Activated CD4-positive, CD25-positive, alpha-beta regulatory T cell (primary cell): ENCODE measurements at regions not wholly inside any gene's neighbourhood (a gene's known extent, or its start where the extent isn't known, plus 50 kb on each side); places are given as distances from the start of the nearest gene placed in this dataset.
"Not testable (repeated sequence)": the region's sequence is repeated elsewhere in the genome, so short reads cannot be mapped to it uniquely, and the experiment has no call there.

Experiments used
- DNase-seq, 4 experiments: peaks; one replicate each; lab custom pipeline; 2025; lab: John Stamatoyannopoulos, UW

DNA sequence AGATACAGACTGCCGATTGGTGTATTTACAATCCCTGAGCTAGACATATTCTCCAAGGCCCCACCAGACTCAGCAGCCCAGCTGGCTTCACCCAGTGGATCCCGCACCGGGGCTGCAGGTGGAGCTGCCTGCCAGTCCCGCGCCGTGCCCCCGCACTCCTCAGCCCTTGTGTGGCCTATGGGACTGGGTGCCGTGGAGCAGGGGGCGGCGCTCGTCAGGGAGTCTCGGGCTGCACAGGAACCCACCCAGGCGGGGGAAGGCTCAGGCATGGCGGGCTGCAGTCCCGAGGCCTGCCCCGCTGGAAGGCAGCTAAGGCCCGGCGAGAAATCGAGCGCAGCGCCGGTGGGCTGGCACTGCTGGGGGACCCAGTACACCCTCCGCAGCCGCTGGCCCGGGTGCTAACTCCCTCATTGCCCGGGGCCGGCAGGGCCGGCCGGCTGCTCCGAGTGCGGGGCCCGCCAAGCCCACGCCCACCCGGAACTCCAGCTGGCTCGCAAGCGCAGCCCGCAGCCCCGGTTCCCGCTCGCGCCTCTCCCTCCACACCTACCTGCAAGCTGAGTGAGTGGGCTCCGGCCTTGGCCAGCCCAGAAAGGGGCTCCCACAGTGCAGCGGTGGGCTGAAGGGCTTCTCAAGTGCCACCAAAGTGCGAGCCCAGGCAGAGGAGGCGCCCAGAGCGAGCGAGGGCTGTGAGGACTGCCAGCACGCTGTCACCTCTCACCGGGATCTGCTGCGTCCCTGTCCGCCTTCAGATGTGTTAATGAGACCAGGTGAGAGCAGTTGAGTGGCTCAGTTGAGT lies 137.8 kb upstream of the LCORL start:
- not testable (repeated sequence) for DNase-seq

DNA sequence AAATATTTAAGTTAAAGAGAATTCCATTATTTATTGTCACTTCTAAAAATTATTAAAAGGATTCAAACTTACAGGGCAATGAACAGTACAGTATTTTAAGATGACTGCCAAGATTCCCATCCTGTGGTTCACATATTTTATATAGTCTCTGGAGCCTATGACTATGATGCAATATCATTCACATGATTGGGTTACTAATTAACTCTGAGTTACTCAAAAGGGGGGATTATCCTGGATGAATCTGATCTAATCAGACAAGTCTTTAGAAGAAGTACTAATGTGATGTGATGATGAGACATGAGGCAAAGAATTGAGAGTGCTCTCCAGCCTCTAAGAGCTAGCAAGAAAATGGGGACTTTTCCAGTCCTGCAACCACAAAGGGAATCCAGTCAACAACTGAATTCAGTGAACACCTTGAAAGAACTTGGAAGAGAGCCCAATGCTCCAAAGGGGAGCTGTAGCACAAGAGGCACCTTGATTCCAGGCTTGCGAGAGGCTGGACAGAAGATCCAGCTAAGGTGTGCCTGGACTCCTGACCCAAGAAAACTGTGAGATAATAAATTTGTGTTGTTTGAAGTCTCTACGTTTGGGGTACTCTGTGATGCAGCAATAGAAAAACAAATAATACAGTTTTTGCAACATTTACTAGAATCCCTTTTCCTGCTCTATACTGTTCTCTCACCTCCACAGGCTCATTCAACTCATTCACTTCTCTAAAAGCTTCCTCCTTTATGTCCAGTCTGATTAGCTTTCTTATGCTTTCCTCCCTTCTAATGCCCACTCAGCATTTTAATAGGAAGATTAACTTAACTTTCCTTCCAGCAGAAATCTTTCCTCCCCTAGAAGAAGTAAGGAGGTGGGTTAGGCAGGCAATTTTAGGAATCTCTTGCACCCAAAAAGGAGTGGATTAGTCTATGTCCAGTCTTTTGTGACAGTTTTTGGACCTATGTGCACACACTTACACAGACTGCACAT lies 133.8 kb upstream of the LCORL start:
- no peak for DNase-seq

DNA sequence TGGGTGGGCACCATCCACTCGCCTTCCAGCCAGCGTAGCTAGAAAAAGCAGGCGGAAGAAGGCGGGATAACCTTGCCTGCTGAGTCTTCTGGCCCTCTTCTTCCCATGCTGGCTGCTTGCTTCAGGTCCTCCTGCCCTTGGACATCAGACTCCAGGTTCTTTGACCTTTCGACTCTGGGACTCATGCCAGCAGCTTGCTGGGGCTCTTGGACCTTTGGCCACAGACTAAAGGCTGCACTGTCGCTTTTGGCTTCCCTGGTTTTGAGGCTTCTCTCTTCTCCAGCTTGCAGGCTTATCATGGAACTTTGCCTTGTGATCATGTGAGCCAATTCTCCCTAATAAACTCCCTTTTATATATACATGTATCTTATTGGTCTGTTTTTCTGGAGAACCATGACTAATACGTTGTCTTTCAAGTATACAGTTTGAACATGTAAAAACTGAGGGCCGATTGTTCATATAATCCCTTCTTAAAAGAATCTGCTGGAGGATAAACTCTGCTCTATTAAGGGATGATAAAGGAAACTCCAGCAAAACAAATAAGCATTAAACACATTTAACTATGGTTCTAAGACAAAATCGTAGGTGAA lies 116.6 kb upstream of the LCORL start:
- DNase-seq: no peak

DNA sequence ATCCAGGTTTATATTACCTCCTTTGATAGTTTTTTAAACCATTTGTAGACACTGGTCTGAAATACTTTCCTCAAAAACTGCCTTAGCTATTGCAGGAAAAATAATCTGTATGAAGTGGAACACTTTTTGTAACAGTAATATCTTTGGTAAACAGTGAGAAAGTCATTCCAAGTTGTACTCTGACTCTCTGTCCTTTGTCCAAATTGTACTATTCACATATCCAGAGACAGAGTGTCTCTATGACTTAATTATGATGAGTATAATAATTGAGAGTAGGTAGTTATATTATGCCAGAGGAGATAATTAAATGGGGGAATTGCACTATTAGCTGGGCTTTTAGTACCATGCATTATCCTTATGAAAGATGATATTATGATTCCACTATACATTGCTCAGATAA lies 112.6 kb upstream of the LCORL start:
- DNase-seq: no peak

DNA sequence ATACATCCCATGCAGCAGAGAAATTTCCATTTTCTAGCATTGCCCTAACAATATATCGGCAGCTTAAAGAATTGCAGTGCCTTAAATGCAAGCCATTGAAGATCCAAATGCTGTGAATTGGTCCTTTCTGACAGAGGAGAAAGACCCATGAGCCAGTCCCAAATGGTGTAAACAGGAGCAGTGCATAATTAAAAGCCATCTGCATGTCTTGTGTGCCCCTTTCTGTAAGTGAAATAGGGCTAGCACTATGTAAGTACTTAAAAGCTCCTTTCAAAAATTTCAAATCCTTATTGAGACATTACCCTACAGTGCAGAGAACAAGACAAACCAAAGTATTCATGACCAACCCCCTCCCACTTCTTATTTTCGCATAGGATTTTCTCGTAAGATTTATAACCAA lies 108.7 kb upstream of the LCORL start:
- no peak for DNase-seq

DNA sequence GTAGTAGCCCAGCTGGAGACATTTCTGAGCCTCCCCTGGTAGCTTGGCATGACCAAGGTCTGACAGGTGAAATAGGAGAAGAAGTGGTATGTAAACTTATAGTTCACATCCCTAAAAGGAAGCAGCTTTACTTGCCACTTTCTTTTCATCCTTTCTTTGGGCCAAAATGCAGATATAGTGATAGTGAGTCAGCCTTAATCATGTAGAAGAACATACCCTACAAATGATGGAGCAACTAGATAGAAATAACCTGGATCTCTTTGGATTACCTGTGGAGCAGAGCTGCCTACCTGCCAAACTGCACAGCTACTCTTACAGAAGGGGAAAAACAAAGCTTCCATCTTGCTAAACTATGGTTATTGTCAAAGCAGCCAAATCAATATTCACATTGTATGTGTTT lies 106.7 kb upstream of the LCORL start:
- no peak for DNase-seq

DNA sequence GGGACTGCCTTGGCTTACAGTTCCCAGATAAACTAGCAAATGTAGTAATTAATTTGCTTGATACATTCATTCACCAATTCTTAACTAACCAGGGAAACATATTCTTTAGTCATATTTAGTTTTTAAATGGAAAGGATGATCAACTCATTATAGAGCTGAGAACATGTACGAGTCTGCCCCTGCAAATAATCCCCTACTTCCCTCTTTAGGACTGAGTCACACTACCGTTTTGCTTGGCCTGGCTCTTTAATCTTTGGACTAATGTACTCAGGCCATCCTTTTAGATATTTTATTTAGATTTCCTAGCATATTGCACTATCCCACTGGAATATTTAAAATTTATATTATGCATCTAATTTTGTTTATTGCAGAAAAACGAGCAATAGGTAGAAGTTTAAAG lies 105.5 kb upstream of the LCORL start:
- DNase-seq: no peak

DNA sequence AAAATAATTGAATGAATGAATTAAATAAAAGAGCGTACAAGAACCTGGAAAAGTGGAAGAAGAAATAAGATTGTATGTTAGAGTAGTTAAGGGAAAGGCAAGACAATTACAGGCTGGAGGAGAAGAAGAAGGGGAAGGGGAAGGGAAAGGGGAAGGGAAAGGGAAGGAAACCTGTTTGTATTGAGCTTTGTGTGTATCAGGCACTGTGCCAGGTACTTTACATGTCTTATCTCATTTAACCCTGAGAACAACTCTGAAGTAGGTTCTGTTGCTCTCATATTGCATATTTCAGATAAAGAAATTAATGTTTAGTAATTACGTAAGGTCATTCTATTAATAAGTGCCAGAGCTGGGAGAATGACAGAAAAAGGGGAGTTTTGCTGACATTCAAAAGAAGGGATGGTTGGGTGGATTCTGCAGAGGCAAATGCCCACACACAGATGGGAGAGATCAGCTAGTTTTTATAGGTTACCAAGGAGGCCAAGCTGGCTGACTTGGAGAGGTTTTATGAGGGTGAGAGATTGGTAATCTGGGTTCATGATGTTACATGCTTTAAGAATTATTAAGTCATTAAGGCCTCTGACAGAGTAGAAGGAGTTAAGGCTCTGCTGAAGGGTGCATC lies 92.3 kb upstream of the LCORL start:
- no peak for DNase-seq

DNA sequence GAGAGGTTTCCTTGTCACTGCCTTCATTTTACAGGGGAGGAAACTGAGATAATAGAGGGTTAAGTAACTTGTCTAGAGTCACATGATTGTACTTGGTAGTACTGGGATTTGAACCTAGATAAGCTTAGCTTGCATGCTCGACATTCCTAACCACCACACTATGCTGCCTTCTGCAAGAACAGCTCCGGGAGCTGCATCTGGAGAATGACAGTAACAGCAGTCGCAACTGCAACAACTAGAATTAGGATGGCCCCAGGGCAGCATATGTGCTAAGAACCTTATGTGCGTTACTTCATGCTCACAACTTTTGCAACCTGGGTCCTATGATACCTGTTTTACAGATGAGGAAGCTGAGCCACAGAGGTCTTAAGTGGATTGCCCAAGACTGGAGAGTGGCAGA lies 89.5 kb upstream of the LCORL start:
- DNase-seq: no peak

DNA sequence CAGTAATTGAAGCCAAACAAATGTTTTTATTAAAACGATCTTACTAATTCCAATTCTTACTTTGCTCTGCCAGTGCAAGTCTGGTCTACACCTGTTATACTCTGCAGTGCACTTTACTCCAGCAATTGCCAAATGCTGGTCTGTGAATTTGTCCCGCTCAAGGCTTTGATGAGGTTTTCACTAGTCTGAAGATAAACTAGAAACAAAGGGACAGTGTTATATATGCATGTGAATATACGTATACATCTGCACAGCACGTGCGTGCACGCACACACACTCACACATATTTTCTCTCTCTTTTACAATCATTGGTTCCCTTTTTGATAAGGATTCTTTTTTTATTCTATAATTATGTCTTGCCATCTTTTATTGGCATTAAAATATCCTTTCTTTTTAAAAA lies 88.5 kb upstream of the LCORL start:
- DNase-seq: no peak

DNA sequence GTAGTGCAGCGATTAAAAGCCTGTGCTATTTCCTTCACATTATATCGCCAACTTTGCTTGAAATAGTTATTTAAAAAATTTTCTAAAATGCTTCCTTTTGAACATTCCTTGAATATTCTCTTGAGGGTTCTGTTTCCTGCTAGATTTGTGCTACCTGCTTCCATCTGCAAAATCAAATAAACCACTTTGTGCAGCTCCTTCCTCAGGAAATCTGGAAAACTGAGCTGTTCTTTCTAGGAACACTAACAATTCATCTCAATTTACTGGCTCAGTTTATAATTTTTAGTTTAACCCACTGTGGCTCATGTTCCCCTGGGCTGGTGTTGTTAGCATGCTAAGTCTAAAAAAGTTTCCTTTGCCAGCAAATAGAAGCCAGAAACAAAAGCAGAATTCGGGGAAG lies 88.1 kb upstream of the LCORL start:
- DNase-seq: no peak

DNA sequence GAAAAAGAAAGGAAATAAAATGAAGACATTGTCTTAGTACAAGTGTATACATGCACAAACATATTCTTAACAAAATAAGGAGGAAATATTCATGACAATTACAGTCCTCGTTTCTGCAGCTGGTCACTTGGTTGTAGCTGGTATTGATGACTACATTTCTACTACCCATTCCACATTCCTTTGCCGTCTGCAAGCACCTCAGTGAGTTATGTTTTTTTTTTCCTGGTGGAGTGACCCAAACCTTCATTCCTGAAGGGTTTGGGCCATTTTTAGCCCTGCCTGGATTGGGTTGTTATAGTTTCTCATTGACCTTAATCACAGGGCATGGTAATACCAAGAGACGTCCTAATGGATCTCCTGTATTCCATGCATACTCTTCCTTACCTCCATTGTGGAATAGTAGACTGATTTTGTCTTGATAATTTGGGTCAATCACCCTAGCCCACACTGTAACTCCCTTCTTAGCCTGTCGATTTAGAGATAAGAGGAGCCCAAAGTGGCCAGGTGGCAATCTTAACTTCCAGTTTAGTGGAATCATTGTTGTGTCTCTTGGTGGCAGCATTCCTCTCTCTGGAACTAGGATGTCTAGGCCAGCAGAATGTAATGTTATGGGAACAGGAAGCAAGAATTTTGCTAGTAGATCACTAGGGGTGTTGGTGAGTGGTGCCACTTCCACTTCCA lies 86.4 kb upstream of the LCORL start:
- not testable (repeated sequence) for DNase-seq

DNA sequence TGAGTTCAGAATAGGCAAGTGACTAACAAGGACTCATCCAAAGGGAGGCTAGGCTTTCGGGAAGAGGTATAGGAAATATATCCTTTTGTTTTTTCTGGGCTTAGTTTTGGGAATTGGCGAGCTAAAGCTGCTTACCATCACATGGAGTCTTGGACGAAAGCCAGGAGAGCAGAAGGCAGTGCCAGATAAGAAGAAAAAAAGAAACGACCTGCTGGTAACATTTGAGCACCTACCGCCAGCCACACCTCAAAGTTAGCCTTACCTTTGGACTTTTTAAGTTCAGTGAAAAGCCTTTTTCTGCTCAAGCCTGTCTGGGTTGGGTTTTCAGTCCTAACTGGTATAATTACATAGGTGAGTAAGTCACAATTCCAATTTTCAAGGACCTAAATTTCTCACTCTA lies 85.1 kb upstream of the LCORL start:
- no peak for DNase-seq

DNA sequence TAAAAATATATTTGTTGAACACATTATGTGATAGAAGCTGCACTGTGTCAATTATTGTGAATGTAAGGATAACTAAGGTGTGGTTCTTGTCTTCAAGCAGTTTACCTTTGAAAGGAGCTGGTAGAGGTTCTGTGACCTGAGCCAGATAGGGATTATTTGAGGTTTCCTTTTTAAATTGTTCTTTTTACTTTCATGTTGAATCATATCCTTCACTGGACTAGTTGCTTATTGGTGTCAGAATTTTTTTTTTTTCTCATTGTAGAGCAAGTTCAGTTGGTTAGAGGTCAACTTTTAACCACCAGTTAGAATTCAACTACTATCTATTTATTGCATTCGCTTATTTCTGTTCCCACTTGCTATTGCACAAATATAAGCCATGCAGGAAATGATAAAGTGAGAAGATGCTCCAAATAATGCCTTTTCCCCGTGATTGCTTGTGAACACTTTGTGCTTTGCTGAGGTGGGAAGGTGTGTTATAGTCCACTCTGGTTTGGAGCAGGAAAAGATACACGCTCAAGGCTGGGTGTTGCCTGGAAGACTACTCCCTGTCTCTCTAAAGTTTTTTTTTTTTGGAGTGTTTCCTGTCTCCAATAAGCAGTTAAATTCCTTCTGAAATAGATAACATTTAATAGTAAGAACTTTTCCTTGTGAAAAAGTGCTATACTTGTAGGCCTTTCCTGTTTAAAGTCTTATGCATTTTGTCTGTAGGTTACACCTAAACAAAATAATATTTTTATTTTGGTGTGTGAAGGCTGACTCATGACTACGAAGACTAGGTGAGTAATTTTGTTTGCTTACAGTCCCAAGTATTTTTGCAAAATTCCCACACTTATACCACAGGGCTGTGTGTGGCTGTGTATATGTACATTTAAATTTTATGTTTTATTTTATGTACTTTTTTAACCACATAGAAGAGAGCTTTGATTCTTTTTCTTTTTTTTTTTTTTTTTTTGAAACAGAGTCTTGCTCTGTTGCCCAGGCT lies 83.8 kb upstream of the LCORL start:
- DNase-seq: no peak

DNA sequence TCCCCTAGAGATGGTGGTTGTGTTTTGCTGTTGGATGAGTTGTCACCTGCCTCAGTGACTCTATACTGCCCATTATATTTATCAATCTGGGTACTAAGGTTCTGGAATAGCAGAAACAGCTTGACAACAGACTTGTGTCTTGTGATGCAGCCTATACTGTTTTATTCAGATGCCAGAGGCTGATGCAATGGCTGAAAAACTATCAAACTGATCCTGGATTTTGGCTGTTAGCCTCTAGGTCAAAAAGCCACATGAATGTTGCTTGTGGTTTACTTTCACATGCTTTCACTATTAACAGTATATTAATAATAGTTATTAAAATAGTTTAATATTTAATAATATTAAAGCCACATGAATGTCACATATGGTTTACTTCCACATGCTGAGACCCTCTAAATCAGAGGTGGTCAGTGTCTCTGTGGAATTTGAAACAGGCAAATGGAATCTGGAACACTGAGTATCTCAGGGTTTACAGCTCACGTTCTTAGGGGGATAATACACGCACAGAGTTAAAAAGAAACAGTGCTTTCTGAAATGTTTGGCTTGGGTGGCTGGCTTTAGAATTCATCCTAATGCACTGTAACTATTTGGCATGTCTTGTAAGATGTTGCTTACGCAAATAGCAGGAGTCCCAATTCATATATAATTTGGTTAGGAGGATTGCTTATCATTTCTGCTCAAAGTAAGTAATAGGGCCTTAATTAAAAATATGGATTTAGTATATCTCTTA lies 82.5 kb upstream of the LCORL start:
- DNase-seq: no peak

DNA sequence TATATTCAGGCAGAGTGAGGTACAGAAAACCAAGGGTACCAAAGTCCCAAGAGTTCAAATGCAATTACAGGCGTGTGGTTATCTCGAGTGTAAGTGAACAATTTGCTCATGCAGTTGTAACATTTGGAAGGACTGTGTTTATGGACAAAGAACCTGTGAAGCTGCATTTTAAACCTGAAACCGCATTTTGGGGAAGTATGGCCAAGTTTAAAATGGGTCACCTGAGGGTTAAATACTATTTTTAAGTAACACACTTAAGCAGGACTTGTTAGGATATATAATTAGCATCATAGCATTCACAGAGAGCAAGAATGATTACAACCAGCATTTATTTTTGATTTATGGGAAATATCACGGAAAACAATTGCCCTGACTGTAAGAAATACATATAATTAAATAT lies 79.1 kb upstream of the LCORL start:
- DNase-seq: no peak

DNA sequence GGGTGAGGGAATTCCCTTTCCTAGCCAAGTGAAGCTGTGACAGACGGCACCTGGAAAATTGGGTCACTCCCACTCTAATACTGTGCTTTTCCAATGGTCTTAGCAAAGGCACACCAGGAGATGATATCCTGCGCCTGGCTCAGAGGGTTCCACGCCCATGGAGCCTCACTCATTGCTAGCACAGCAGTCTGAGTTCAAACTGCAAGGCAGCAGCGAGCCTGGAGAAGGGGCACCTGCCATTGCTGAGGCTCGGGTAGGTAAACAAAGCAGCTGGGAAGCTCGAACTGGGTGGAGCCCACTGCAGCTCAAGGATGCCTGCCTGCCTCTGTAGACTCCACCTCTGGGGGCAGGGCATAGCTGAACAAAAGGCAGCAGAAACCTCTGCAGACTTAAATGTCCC lies 68.9 kb upstream of the LCORL start:
- DNase-seq: not testable (repeated sequence)

DNA sequence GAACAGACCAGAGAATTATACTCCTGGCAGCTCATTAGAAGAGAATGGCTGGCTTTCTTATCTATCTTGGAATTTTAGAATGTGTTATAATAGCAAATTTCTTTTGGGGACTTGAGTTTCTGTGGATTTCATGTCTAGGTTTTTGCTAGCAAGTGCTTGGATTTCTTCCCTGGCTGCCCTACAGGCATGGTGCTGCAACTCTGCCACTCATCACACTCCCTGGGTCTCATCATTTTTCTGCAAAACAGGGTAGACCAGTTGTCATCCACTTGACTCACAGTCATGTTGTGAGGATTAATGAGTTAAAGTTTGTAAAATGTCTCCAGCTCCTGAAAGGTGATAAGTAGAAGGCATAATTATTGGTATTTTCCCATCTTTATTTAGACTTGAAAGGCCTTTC lies 60.7 kb upstream of the LCORL start:
- no peak for DNase-seq

DNA sequence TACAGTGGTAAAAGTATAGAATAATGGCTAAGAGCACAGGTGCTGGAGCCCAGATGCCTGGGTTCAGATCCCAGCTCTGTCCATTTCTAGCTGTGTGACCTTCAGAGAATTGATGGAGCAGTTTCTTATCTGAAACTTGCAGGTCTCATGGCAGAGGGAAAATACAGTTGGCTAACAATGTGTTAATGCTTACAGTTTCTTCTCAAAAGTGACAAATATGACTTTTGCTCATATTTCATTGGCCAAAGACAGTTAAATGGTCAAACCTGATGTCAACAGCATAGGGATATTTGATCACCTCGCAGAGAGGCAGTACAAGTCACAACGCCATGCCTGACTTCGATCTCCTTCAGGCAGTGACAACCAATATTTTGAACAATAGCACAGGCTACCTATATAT lies 60.2 kb upstream of the LCORL start:
- DNase-seq: no peak

DNA sequence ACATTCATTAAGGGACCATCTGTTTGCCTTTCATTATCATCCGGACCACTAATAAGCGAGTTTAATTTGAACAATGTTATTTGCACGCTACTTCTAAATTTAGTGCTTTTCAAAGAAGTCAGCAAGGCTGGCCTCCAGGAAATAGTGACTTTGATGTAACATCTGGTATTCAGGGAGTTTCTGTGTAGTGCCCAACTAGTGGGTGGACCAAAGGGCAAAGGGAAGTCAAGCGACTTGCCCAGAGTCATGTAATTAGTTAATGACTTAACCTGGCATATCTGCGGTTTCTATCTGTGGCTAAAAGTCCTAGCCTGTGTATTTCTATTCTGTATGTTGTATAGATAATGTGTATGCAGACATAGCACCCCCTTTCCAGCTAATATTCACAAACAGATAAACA lies 56.3 kb upstream of the LCORL start:
- DNase-seq: no peak
